NT2/D1 (cell line): ENCODE measurements at regions not wholly inside any gene's neighbourhood (a gene's known extent, or its start where the extent isn't known, plus 50 kb on each side); places are given as distances from the start of the nearest gene placed in this dataset.

Source experiments
- DNase-seq: peaks from one replicate; pipeline ENCODE4 v3.0.0-alpha.2; 2011; ENCODE audit warnings: low read depth, low spot score
- H3K27me3 ChIP-seq: 2 replicates; pipeline ENCODE4 v1.6.0; 2011; ENCODE audit warnings: mild to moderate bottlenecking; ENCODE audit not compliant: insufficient read length, insufficient read depth
- H3K36me3 ChIP-seq: 2 replicates; pipeline ENCODE4 v1.6.1; 2011; ENCODE audit warnings: mild to moderate bottlenecking, low read length, mixed read lengths; ENCODE audit not compliant: insufficient read depth, insufficient read length
- H3K4me1 ChIP-seq: 2 replicates; pipeline ENCODE4 v1.5.1; 2011; ENCODE audit not compliant: insufficient read depth, insufficient read length
- H3K4me3 ChIP-seq: 2 replicates; pipeline ENCODE4 v1.5.1; 2011; ENCODE audit warnings: low read depth; ENCODE audit not compliant: insufficient read length
- H3K9ac ChIP-seq: 2 replicates; pipeline ENCODE4 v1.6.0; 2011; ENCODE audit warnings: low read depth; ENCODE audit not compliant: insufficient read length
- H3K9me3 ChIP-seq: 2 replicates; pipeline ENCODE4 v1.5.1; 2011; ENCODE audit warnings: mild to moderate bottlenecking, low read length; ENCODE audit not compliant: insufficient read depth
- SUZ12 ChIP-seq: IDR thresholded peaks from 2 replicates; pipeline ENCODE4 v1.6.1; 2011; ENCODE audit not compliant: insufficient read length, insufficient read depth; ENCODE audit errors: extremely low read depth
- YY1 ChIP-seq: IDR thresholded peaks from 2 replicates; pipeline ENCODE4 v1.6.1; 2011; ENCODE audit not compliant: insufficient read length, insufficient read depth
- ZNF274 ChIP-seq: IDR thresholded peaks from 2 replicates; pipeline ENCODE4 v1.6.1; 2011; ENCODE audit warnings: mild to moderate bottlenecking, low read depth, low read length

DNA sequence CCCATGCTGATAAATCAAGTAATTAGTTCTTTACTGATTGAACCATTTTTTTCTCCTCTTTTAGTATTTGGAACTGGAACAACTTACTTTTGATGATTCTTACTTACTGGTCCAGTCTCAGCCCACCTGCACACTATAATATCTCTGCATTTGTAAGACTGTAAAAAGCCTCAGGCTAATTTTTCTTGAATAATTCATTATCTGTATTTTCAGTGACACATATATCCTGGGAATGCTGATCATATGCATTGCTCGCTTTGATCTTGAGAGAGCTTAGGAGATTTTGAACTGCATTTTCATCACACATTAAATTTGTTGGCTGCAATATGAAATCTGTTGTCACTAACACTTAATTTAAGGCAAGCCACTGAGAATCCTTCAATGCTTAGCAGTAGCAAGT lies 760.6 kb downstream of the EDEM1 start:
- DNase-seq: no peak
- Histone ChIP-seq H3K4me3 (no peak overlapping the region), H3K36me3 (no peaks in the 10 kb centered on the region), H3K27me3 (no peaks in the 10 kb centered on the region), H3K4me1 (peaks cover 3% of the 10 kb centered on the region), H3K9ac (no peak overlapping the region), H3K9me3 (no peaks in the 10 kb centered on the region)
- TF ChIP-seq SUZ12 (no peak), ZNF274 (no peak)

DNA sequence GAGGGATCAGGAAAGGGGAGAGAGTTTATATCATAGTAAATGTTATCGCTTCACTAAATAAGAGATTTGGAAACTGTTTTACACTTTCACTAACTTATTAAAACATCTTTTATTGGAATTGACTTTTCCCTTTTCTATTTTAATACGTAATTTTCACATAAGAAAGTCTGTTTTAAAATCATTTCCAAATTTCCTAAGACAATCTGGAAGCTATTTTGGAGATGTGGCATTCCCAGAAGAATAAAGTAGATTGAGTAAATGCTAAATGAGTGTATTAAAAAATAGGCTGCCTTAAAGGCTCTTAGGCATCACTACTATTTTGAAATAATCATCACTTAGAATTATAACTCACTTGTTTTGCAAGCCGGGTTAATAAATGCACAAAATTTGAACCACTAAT lies 763.5 kb downstream of the EDEM1 start:
- Histone ChIP-seq H3K4me1 (no peaks in the 10 kb centered on the region), H3K36me3 (no peaks in the 10 kb centered on the region), H3K9ac (no peak overlapping the region), H3K4me3 (no peak overlapping the region), H3K9me3 (no peaks in the 10 kb centered on the region), H3K27me3 (no peaks in the 10 kb centered on the region)
- DNase-seq: no peak
- TF ChIP-seq SUZ12: no peak
- no peak for TF ChIP-seq ZNF274
- TF ChIP-seq YY1: no peak

DNA sequence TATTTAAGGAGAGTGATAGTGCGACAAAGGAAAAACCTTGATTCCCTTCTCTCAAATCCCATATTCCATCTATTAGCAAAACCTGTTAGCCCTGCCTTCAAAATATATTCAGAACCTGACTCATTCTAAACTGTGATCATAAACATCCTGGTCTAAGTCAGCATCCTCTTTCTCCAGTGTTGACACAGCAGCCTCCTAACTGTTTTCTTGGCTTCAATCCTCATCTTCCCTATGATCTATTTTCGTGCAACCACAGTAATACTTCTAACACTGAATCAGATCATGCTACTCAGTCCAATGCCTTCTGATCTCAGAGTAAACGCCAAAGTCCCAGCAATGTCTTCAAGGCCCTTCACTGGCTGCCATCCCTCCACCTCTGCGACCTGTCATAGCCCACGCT lies 785.1 kb downstream of the EDEM1 start:
- no peak overlapping the region for H3K4me3 ChIP-seq
- H3K27me3 ChIP-seq: no peaks in the 10 kb centered on the region
- H3K36me3 ChIP-seq: no peaks in the 10 kb centered on the region
- no peak overlapping the region for H3K9ac ChIP-seq
- H3K9me3 ChIP-seq: no peaks in the 10 kb centered on the region
- TF ChIP-seq YY1 (no peak), SUZ12 (no peak), ZNF274 (no peak)
- DNase-seq: no peak
- H3K4me1 ChIP-seq: no peaks in the 10 kb centered on the region

DNA sequence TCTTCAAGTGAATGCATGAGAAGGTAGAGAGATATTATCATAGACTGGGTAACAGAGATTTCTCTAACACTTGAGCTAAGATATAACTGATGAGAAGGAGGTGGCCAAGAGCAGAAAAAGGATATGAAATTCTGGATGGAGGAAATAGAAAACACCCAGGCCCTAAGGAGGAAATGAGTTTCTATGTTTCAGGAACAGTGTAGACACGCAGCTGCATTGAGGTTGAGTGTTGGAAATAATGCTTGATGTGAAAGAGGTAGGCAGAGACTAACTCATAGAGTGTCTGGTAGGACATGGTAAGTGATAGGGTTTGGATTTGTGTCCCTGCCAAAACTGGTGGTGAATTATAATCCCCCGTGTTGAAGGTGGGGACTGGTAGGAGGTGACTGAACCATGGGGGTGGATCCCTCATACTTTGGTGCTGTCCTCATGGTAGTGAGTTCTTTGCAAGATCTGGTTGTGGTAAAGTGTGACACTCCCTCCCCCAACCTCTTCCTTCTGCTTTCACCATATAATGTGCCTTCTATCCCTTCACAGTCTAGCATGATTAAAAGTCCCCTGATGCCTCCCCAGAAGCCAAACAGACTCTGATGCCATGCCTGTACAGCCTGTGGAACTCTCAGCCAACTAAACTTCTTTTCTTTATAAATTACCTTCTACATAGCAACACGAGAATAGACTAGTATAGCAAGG lies 787.3 kb downstream of the EDEM1 start:
- Histone ChIP-seq H3K4me3 (no peak overlapping the region), H3K9ac (no peak overlapping the region), H3K9me3 (no peaks in the 10 kb centered on the region), H3K27me3 (no peaks in the 10 kb centered on the region), H3K4me1 (no peaks in the 10 kb centered on the region), H3K36me3 (no peaks in the 10 kb centered on the region)
- no peak for DNase-seq
- no peak for TF ChIP-seq SUZ12
- no peak for TF ChIP-seq ZNF274
- no peak for TF ChIP-seq YY1

DNA sequence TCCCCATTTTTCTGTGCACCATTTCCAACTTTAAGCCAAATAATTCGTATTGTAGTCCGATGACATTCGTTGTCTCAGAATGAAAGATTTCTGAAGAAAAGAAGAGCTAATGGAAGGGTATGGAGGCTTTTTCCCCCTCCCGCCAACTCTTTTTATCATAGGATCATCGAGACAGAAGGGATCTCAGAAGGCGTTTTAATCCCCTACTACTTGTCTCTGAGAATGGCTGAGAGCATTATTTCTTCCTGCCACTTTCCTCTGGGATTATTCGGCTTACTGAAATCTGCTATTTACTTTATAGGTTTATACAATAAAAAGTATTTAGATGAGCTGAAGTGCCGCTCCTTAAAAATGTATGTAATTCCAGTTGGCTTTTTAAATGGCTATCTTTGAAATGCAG lies 789.8 kb downstream of the EDEM1 start:
- DNase-seq: no peak
- no peak for TF ChIP-seq ZNF274
- no peak for TF ChIP-seq YY1
- no peak for TF ChIP-seq SUZ12
- Histone ChIP-seq H3K4me3 (no peak overlapping the region), H3K4me1 (no peaks in the 10 kb centered on the region), H3K27me3 (no peaks in the 10 kb centered on the region), H3K9me3 (peaks cover 4% of the 10 kb centered on the region; the same call in 1 of the 2 replicates), H3K9ac (no peak overlapping the region), H3K36me3 (no peaks in the 10 kb centered on the region)

DNA sequence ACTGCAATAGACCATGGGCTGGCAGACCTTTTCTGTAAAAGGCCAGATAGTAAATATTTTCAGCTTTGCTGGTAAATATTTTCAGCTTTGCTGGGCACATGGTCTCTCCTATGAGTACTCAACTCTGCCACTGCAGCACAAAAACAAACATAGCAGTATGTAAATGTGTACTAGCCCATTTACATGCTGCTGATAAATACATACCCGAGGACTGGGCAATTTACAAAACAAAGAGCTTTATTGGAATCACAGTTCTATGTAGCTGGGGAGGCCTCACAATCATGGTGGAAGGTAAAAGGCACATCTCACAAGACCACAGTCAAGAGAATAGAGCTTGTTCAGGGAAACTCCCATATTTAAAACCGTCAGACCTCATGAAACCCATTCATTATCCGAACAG lies 793.0 kb downstream of the EDEM1 start:
- Histone ChIP-seq H3K36me3 (no peaks in the 10 kb centered on the region), H3K27me3 (no peaks in the 10 kb centered on the region), H3K4me1 (no peaks in the 10 kb centered on the region), H3K4me3 (no peak overlapping the region), H3K9me3 (peaks cover 4% of the 10 kb centered on the region; the same call in 1 of the 2 replicates), H3K9ac (no peak overlapping the region)
- DNase-seq: no peak
- no peak for TF ChIP-seq ZNF274
- no peak for TF ChIP-seq YY1
- no peak for TF ChIP-seq SUZ12

DNA sequence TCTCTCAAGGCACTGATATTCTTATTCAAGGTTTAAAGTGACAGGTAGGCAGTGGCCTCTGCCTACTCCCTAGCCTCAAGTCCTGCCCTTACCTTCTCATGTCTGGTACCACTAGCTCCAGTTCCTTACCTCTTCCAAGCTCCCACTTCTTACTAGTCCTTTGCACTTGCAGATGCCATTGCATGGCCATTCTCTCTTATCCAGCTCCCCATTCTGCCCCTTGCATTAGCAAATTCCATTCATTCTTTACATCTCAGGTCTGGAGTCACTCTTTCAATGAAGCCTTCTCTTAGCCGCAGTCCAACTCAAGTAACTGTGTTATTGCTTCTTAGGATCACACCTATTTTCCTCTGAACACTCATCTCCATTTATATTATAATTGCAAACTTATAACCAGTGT lies 807.1 kb downstream of the EDEM1 start:
- no peaks in the 10 kb centered on the region for H3K27me3 ChIP-seq
- TF ChIP-seq YY1 (no peak), SUZ12 (no peak), ZNF274 (no peak)
- DNase-seq: peak; percentile 38
- H3K4me3 ChIP-seq: no peak overlapping the region
- no peaks in the 10 kb centered on the region for H3K36me3 ChIP-seq
- H3K4me1 ChIP-seq: no peaks in the 10 kb centered on the region
- no peak overlapping the region for H3K9ac ChIP-seq
- H3K9me3 ChIP-seq: no peaks in the 10 kb centered on the region
